Hematopoietic multipotent progenitor cell treated with erythropoietin and hydrocortisone succinate and interleukin-3 and kit ligand, for 4 days (in vitro differentiated cells): ENCODE measurements at regions not wholly inside any gene's neighbourhood (a gene's known extent, or its start where the extent isn't known, plus 50 kb on each side); places are given as distances from the start of the nearest gene placed in this dataset.

Source experiments
- DNase-seq: peaks from one replicate; pipeline ENCODE4 v3.0.0-alpha.2; 2015

DNA sequence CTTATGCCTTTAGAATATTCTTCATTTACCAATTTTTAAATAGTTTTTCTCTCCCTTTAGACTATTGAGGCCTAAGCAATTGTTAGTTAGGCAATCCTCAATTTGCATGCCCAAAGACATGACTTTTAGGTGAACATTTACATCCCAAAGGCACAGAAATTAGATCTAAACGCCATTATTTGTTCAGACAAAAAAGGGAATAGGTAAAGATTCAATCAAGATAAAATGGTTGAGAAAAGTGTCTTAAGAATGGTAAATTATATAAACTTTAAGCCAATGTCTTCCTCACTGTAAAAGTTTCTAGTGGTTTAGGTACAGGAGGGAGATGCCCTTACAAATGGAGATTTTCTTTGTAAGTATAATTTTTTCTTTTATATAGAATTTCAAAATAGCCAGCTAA, 50.2 kb upstream of the MME start:
- DNase-seq, result no peak

GRCh38 chr3:155026999-155027591, 53.0 kb upstream of the MME start:
- DNase-seq, result peak; percentile 38

- DNase-seq, result no peak
Measured at GRCh38 chr3:155024006-155024638, 56.0 kb upstream of the MME start.

DNA sequence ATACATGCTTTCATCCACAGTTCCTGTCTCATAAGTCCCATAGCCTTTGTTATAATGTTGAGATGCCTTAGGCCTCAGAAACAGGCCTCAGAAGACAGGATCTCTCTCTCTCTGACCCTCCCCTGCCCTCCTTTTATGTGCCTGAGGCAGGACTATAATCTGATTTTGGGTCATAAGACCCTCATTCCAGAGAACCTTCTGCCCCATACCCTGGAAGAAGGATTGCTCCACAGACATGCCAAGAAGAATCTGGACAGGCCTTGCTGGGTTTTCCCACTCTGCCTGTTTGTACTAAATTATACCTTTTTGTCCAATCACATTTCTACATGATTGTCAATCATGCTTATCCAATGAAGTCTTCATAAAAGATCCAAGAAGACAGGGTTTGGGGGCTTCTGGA, 57.2 kb upstream of the MME start:
- DNase-seq, result no peak

DNA sequence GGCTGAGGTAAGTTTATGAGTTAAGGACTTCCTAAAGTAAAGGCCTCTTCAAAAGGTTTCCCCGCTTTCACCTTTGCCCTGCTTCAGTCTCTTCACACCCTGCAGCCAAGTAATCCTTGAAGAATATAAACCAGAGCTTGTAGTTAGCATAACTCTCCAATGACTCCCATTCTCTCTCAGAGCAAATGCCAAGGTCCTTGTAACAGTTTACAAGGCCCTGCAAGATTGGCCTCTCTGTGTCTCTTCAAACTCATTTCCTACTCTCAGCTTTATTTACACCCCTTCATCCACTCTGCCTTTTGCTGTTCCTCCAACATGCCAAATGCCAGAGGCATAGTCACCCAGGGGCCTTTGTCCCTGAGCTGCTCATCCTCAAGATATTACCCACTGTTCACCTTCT, 60.5 kb upstream of the MME start:
- DNase-seq, result no peak

GRCh38 chr3:155018621-155019330, 61.3 kb upstream of the MME start:
- DNase-seq, result peak; percentile 71

DNA sequence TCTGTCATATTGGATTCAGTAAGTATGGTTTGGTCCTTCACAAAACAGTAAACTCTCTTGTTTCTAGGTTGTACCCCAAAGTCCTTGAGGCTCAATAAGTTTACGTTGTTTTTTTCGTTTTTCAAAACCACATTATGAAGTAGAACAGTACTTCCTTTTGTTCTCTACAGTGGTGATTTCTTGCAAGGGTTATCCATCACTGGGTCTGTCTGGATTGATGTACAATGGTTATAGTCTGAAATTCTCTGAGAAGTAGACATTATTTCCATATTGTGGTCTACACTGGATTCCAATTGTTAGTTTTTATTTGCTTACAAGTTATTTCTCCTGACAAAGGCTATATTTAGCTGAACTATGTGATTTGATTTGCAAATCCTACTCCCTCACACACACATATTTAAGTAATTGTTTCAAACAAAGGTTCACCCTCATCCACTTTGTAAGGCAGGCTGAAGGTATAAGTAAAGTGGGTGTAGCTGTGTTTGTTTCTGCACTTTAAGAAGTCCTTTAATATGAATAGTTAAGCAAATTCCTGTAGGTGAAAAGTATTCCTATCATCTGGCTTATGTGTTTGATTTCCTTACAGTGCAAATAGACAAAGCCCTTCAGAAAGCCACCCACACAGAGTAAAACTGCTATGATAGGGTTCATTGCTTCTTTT, 64.2 kb upstream of the MME start:
- no peak for DNase-seq

- DNase-seq, result no peak
Measured at GRCh38 chr3:155014953-155015352, 65.2 kb upstream of the MME start.

GRCh38 chr3:155013427-155013826, 66.7 kb upstream of the MME start:
- no peak for DNase-seq

DNA sequence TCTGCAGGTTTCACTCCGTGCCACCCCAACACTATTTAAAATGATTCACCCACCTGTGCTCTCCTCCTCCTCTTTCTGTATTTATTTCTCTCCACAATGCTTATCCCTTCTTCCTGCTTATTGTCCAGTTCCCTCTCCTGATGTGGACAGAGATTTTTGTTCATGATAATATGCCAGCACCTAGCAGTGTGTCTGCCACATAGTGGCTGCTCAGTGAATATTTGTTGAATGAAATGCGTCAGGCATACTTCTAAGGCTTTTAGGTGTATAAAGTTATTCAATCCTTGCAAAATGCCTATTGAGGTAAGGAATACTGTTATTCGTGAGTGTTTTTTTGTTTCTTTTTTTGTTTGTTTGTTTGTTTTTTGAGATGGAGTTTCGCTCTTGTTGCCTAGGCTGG, 67.5 kb upstream of the MME start:
- no peak for DNase-seq

DNA sequence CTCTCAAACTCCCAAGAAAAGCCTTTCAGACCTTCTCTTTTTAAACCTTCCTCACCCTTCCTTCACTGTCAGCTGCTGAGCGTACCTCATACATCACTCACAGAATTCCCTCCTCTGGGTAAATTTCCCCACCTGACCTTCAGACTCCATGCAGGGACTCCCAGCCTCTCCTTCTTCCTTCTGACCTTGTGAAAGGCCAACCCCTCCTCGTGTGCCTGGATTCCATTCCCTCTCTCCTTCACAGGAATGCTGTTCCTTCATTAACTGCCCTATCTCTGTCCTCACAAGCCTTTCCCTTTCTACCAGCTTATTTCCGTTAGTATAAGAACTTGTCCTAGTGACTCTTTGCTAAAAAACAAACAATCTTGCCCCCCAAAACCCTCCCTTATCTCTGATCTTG, 69.7 kb upstream of the MME start:
- DNase-seq, result no peak

- DNase-seq, result no peak
Measured at GRCh38 chr3:155009217-155009616, 70.9 kb upstream of the MME start.

GRCh38 chr3:155007729-155008128, 72.4 kb upstream of the MME start:
- DNase-seq, result no peak

- DNase-seq, result peak; percentile 52
Measured at GRCh38 chr3:155001289-155002010, 78.7 kb upstream of the MME start.

- DNase-seq, result no peak
Measured at GRCh38 chr3:154992655-154993054, 87.5 kb upstream of the MME start.

GRCh38 chr3:154990543-154990942, 89.6 kb upstream of the MME start:
- no peak for DNase-seq

GRCh38 chr3:154987846-154988245, 92.3 kb upstream of the MME start:
- DNase-seq, result no peak

- no peak for DNase-seq
Measured at GRCh38 chr3:154981664-154982063, 98.5 kb upstream of the MME start.

- no peak for DNase-seq
Measured at GRCh38 chr3:154981201-154981600, 98.9 kb upstream of the MME start.

GRCh38 chr3:154979331-154979730, 100.8 kb upstream of the MME start:
- no peak for DNase-seq

DNA sequence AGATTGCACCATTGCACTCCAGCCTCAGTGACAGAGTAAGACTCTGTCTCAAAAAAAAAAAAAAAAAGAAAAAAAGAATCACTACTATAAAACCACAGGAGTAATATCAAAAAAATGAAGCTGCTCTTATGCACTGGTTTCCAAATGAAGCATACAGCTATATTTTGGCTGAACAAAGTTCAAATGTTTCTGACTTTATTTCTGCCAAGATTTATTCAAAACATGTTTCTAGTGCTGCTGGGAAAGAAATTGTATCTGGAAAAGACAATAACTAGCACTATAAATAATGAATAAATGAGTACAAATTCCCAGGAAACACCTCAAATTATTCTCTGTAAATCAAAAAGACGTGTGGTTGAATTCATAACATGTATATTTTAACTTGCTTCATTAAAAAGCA, 102.5 kb upstream of the MME start:
- DNase-seq, result no peak

- no peak for DNase-seq
Measured at GRCh38 chr3:154976072-154976983, 103.8 kb upstream of the MME start.
